Trophoblast cell (in vitro differentiated cells and primary cell): ENCODE measurements at regions not wholly inside any gene's neighbourhood (a gene's known extent, or its start where the extent isn't known, plus 50 kb on each side); places are given as distances from the start of the nearest gene placed in this dataset.

ENCODE experiments used
- DNase-seq, 2 donors: peaks; one replicate each; pipeline ENCODE4 v3.0.0-alpha.2; 2016
- H2AFZ ChIP-seq: 2 replicates; pipeline ENCODE4 v1.6.1; 2013; ENCODE audit warnings: low read length, moderate library complexity, mild to moderate bottlenecking; ENCODE audit not compliant: insufficient read depth, poor library complexity
- H2AK5ac ChIP-seq: 2 replicates; pipeline ENCODE4 v1.6.1; 2013; ENCODE audit warnings: mild to moderate bottlenecking, low read length
- H2BK120ac ChIP-seq: 2 replicates; pipeline ENCODE4 v1.6.1; 2013; ENCODE audit warnings: low read length, mild to moderate bottlenecking, moderate library complexity; ENCODE audit not compliant: insufficient read depth, poor library complexity
- H2BK12ac ChIP-seq: 2 replicates; pipeline ENCODE4 v1.6.1; 2013; ENCODE audit warnings: mild to moderate bottlenecking, low read length, moderate library complexity
- H2BK5ac ChIP-seq: 2 replicates; pipeline ENCODE4 v1.6.1; 2013; ENCODE audit warnings: low read length, low read depth, moderate library complexity, mild to moderate bottlenecking; ENCODE audit not compliant: poor library complexity
- H3K14ac ChIP-seq: 2 replicates; pipeline ENCODE4 v1.6.1; 2013; ENCODE audit warnings: mild to moderate bottlenecking, low read length
- H3K18ac ChIP-seq: 2 replicates; pipeline ENCODE4 v1.6.1; 2013; ENCODE audit warnings: mild to moderate bottlenecking, low read length
- H3K23ac ChIP-seq: 2 replicates; pipeline ENCODE4 v1.6.1; 2013; ENCODE audit warnings: low read length
- H3K27ac ChIP-seq: 2 replicates; pipeline ENCODE4 v1.5.1; 2013; ENCODE audit warnings: low read depth, mild to moderate bottlenecking, inconsistent platforms, low read length, moderate library complexity
- H3K27me3 ChIP-seq: 2 replicates; pipeline ENCODE4 v1.6.1; 2013; ENCODE audit warnings: inconsistent platforms, mild to moderate bottlenecking, low read length, moderate library complexity; ENCODE audit not compliant: insufficient read depth
- H3K36me3 ChIP-seq, 2 experiments: 1 replicate in 1 of 2; 2 replicates in 1 of 2; pipeline ENCODE4 v1.6.1; 2013; ENCODE audit warnings: low read length in 2 of 2, mild to moderate bottlenecking in 2 of 2, moderate library complexity in 1 of 2; ENCODE audit not compliant: insufficient read depth in 2 of 2, control insufficient read depth in 1 of 2
- H3K4ac ChIP-seq: 2 replicates; pipeline ENCODE4 v1.6.1; 2013; ENCODE audit warnings: low read depth, mild to moderate bottlenecking, low read length, moderate library complexity
- H3K4me1 ChIP-seq, 2 experiments: 1 replicate in 1 of 2; 2 replicates in 1 of 2; pipeline ENCODE4 v1.6.1; 2013; ENCODE audit warnings: low read length in 2 of 2, mild to moderate bottlenecking in 2 of 2, moderate library complexity in 1 of 2; ENCODE audit not compliant: insufficient read depth in 2 of 2, control insufficient read depth in 1 of 2
- H3K4me2 ChIP-seq: 2 replicates; pipeline ENCODE4 v1.6.1; 2013; ENCODE audit warnings: inconsistent platforms, mild to moderate bottlenecking, low read length, moderate library complexity
- H3K4me3 ChIP-seq: 2 replicates; pipeline ENCODE4 v1.5.1; 2013; ENCODE audit warnings: mild to moderate bottlenecking, low read depth, low read length, inconsistent platforms
- H3K79me1 ChIP-seq: one replicate; pipeline ENCODE4 v1.6.1; 2013; ENCODE audit warnings: low read length
- H3K79me2 ChIP-seq: 2 replicates; pipeline ENCODE4 v1.6.1; 2013; ENCODE audit warnings: low read length, mild to moderate bottlenecking; ENCODE audit not compliant: control insufficient read depth, insufficient read depth, poor library complexity
- H3K9ac ChIP-seq: 2 replicates; pipeline ENCODE4 v1.6.1; 2013; ENCODE audit warnings: mild to moderate bottlenecking, low read length
- H3K9me3 ChIP-seq: 2 replicates; pipeline ENCODE4 v1.6.1; 2013; ENCODE audit warnings: low read depth, mild to moderate bottlenecking, control low read depth, inconsistent platforms, low read length; ENCODE audit not compliant: insufficient read depth
- H4K12ac ChIP-seq: 2 replicates; pipeline ENCODE4 v1.6.1; 2013; ENCODE audit warnings: low read depth, mild to moderate bottlenecking, low read length, moderate library complexity
- H4K8ac ChIP-seq: 2 replicates; pipeline ENCODE4 v1.6.1; 2013; ENCODE audit warnings: low read depth, mild to moderate bottlenecking, low read length, moderate library complexity
- H4K91ac ChIP-seq: one replicate; pipeline ENCODE4 v1.6.1; 2013; ENCODE audit warnings: low read depth, mild to moderate bottlenecking, low read length, moderate library complexity
- WGBS: extraction: QIAGEN DNeasy Blood & Tissue Kit; methylation state at CpG from one replicate; pipeline ENCODE4 v1.1.7; 2013; ENCODE audit warnings: missing lambda C conversion rate; ENCODE audit not compliant: insufficient read length, insufficient coverage; ENCODE audit errors: extremely low coverage; 5-methylcytosine and 5-hydroxymethylcytosine counted together

DNA sequence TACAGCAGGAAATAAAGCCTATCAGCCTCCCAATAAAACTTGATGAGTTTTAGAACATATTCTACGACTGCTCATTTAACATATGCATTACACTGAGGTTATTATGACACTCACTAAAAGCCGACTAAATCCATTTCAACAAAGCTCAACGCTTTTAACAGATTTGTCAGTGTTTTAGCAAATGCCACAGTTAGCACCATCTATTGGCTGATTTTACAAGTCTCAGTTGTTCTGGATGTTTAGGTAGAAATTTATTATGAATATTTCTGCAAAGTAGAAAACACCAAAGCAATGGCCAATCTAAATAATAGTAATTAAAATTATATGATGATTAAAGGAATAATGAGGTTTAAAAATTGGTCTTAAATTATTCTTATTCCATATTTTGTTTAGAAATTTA is 993.2 kb upstream of the PCDH7 start:
- no peak overlapping the region for H4K8ac ChIP-seq
- H3K4ac ChIP-seq: no peak overlapping the region
- no peaks in the 10 kb centered on the region for H3K36me3 ChIP-seq
- H2AK5ac ChIP-seq: no peak overlapping the region
- no peaks in the 10 kb centered on the region for H3K9me3 ChIP-seq
- H3K79me2 ChIP-seq: no peaks in the 10 kb centered on the region
- H2AFZ ChIP-seq: no peak overlapping the region
- no peak overlapping the region for H3K4me2 ChIP-seq
- no peak overlapping the region for H4K12ac ChIP-seq
- H3K4me3 ChIP-seq: no peak overlapping the region
- H3K27ac ChIP-seq: no peak overlapping the region
- H3K27me3 ChIP-seq: no peaks in the 10 kb centered on the region
- H3K14ac ChIP-seq: no peak overlapping the region
- H2BK12ac ChIP-seq: no peak overlapping the region
- no CpG with 5 or more reads among the region's 3 CpGs for WGBS
- H3K4me1 ChIP-seq: no peaks in the 10 kb centered on the region
- no peak overlapping the region for H3K18ac ChIP-seq
- no peak overlapping the region for H3K23ac ChIP-seq
- no peak for DNase-seq
- no peak overlapping the region for H4K91ac ChIP-seq
- H2BK120ac ChIP-seq: no peak overlapping the region
- no peak overlapping the region for H3K9ac ChIP-seq
- no peaks in the 10 kb centered on the region for H3K79me1 ChIP-seq
- no peak overlapping the region for H2BK5ac ChIP-seq

DNA sequence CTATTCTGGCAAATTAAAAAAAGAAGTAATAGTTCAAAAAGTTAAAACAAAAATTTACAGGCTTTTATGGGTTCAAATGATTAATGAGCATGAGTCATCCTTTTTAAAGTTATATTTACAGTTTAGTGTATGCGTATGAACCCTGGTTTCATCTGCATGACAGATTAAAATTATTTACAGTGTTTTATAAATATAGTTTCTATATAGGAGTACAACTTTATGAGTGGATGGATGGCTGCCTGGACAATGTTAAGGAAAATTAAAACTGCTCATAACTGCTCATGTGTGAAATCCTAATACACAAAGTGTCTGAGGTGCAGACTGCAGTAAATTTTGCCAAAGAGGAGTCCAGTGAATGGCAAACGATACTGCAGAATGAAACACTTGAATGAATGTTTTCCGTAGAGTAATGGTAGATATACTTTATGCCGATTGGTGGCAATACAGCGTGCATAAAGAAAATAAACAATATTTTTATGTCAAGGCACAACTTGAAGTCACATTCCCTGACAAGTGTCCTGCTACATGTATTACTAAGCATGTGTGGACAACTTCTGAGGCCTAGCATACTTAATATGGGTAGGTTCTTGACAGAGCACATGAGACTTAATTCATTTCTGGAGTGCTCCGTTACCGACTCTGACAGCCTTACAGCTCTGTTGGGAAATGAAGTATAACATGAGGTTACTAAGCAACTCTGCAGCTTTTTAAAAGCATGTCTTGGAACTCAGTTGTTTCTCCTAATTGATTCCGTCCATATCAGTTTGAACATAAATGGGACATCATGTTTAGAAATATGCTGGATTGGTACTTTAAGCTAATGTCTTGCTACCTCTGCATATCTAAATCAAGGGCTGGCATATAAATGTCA is 985.6 kb upstream of the PCDH7 start:
- no peak overlapping the region for H2AK5ac ChIP-seq

DNA sequence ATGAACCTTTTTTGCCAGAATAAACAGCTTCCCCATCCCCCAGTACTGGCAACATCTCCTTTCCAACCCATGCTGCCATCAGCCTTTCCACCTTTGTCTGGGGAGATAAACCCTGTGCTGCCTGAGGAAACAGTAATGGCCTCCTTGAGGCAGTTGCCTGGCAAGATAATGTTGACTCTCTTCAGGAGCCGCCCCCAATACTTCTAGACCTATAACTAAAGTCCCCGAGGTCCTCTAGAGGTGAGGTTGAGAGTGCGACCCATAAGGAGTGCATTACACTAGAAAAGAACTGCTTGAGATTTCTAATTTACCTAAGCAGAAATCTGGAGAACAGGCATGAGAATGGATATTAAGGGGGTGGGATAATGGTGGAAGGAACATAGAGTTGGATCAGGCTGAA is 963.2 kb upstream of the PCDH7 start:
- H3K18ac ChIP-seq: no peak overlapping the region
- no CpG with 5 or more reads among the region's 3 CpGs for WGBS
- no peak overlapping the region for H4K8ac ChIP-seq
- H3K4ac ChIP-seq: no peak overlapping the region
- H3K23ac ChIP-seq: no peak overlapping the region
- H4K91ac ChIP-seq: no peak overlapping the region
- no peaks in the 10 kb centered on the region for H3K79me1 ChIP-seq
- no peak overlapping the region for H2BK120ac ChIP-seq
- H3K79me2 ChIP-seq: no peaks in the 10 kb centered on the region
- H3K27ac ChIP-seq: no peak overlapping the region
- no peaks in the 10 kb centered on the region for H3K9me3 ChIP-seq
- H3K4me1 ChIP-seq: no peaks in the 10 kb centered on the region
- H2AK5ac ChIP-seq: no peak overlapping the region
- no peak overlapping the region for H3K14ac ChIP-seq
- H2BK5ac ChIP-seq: no peak overlapping the region
- no peak overlapping the region for H2BK12ac ChIP-seq
- no peak overlapping the region for H3K9ac ChIP-seq
- H2AFZ ChIP-seq: no peak overlapping the region
- no peaks in the 10 kb centered on the region for H3K36me3 ChIP-seq
- no peak overlapping the region for H4K12ac ChIP-seq
- no peak for DNase-seq
- H3K4me2 ChIP-seq: no peak overlapping the region
- no peaks in the 10 kb centered on the region for H3K27me3 ChIP-seq
- H3K4me3 ChIP-seq: no peak overlapping the region

More for the DNA sequence above, 985.6 kb upstream of the PCDH7 start:
- Histone ChIP-seq H2BK5ac (no peak overlapping the region), H3K79me2 (no peaks in the 10 kb centered on the region), H3K14ac (no peak overlapping the region), H4K91ac (no peak overlapping the region), H3K79me1 (no peaks in the 10 kb centered on the region), H3K9me3 (no peaks in the 10 kb centered on the region), H3K18ac (no peak overlapping the region), H3K23ac (no peak overlapping the region), H3K4me2 (no peak overlapping the region), H4K8ac (no peak overlapping the region), H3K27ac (no peak overlapping the region), H3K4ac (no peak overlapping the region), H3K4me1 (no peaks in the 10 kb centered on the region), H3K4me3 (no peak overlapping the region), H2AFZ (no peak overlapping the region), H4K12ac (no peak overlapping the region), H2BK120ac (no peak overlapping the region), H3K27me3 (no peaks in the 10 kb centered on the region), H2BK12ac (no peak overlapping the region), H3K9ac (no peak overlapping the region), H3K36me3 (no peaks in the 10 kb centered on the region)
- no peak for DNase-seq
- no CpG with 5 or more reads among the region's 8 CpGs for WGBS

DNA sequence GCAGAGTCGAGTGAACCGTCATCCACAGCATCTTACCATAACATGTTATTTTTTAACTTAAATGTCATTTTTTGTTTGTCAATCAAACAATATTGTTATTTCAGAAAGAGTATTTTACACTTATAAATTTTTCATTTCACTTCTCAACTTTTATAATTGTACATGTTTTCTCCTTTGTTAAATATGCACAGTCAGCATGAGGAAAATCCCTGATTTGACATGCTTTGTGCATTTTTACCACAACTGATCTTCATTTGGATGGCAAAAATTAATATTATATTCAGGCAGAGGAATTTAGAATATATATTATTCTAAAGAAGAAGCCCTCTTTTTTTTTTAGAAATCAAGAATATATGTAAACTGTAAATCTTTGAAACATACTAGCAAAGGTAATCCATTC is 958.0 kb upstream of the PCDH7 start:
- Histone ChIP-seq H3K27ac (no peak overlapping the region), H2BK12ac (no peak overlapping the region), H3K79me1 (no peaks in the 10 kb centered on the region), H3K9me3 (no peaks in the 10 kb centered on the region), H2AFZ (no peak overlapping the region), H4K12ac (no peak overlapping the region), H4K8ac (no peak overlapping the region), H2BK120ac (no peak overlapping the region), H4K91ac (no peak overlapping the region), H3K27me3 (no peaks in the 10 kb centered on the region), H3K4me3 (no peak overlapping the region), H3K4me2 (no peak overlapping the region), H2BK5ac (no peak overlapping the region), H3K4me1 (no peaks in the 10 kb centered on the region), H3K18ac (no peak overlapping the region), H3K9ac (no peak overlapping the region), H3K36me3 (no peaks in the 10 kb centered on the region), H3K4ac (no peak overlapping the region), H3K14ac (no peak overlapping the region), H3K23ac (no peak overlapping the region), H2AK5ac (no peak overlapping the region), H3K79me2 (no peaks in the 10 kb centered on the region)
- WGBS: no CpG with 5 or more reads among the region's 2 CpGs
- DNase-seq: no peak
